ENCODE measurements at regions not wholly inside any gene's neighbourhood (a gene's known extent, or its start where the extent isn't known, plus 50 kb on each side); places are given as distances from the start of the nearest gene placed in this dataset.
A peak's percentile ranks its signal among the peaks of the same experiment; 100 is the strongest.
"Not testable (repeated sequence)": the region's sequence is repeated elsewhere in the genome, so short reads cannot be mapped to it uniquely, and the experiment has no call there.

GRCh38 chr2:37782721-37783371 is 111.4 kb upstream of the CDC42EP3 start:
- DNase-seq: no peak

- no peak for DNase-seq
These were observed 112.1 kb upstream of the CDC42EP3 start for GRCh38 chr2:37783545-37783944.

- no peak for DNase-seq
These were observed 112.8 kb upstream of the CDC42EP3 start for GRCh38 chr2:37784071-37784758.

- no peak for DNase-seq
These were observed 113.3 kb upstream of the CDC42EP3 start for GRCh38 chr2:37784759-37785149.

GRCh38 chr2:37786191-37786698 is 114.8 kb upstream of the CDC42EP3 start:
- DNase-seq: no peak

GRCh38 chr2:37786854-37787253 is 115.4 kb upstream of the CDC42EP3 start:
- peak; percentile 90 for DNase-seq

- no peak for DNase-seq
These were observed 117.3 kb upstream of the CDC42EP3 start for GRCh38 chr2:37788602-37789209.

GRCh38 chr2:37790019-37790418 is 118.6 kb upstream of the CDC42EP3 start:
- no peak for DNase-seq

GRCh38 chr2:37790462-37790861 is 119.0 kb upstream of the CDC42EP3 start:
- DNase-seq: no peak

- DNase-seq: no peak
These were observed 120.9 kb upstream of the CDC42EP3 start for GRCh38 chr2:37792366-37792765.

- DNase-seq: no peak
These were observed 121.6 kb upstream of the CDC42EP3 start for GRCh38 chr2:37793004-37793403.

- no peak for DNase-seq
These were observed 123.3 kb upstream of the CDC42EP3 start for GRCh38 chr2:37794717-37795116.

GRCh38 chr2:37795456-37795855 is 124.0 kb upstream of the CDC42EP3 start:
- no peak for DNase-seq

GRCh38 chr2:37795938-37796337 is 124.5 kb upstream of the CDC42EP3 start:
- no peak for DNase-seq

GRCh38 chr2:37796481-37796880 is 125.0 kb upstream of the CDC42EP3 start:
- no peak for DNase-seq

- no peak for DNase-seq
These were observed 125.6 kb upstream of the CDC42EP3 start for GRCh38 chr2:37797081-37797480.

GRCh38 chr2:37798315-37799005 is 126.6 kb upstream of the RMDN2 start:
- no peak for DNase-seq

- no peak for DNase-seq
These were observed 124.8 kb upstream of the RMDN2 start for GRCh38 chr2:37800176-37800858.

GRCh38 chr2:37802211-37802752 is 122.8 kb upstream of the RMDN2 start:
- no peak for DNase-seq

GRCh38 chr2:37802899-37803379 is 122.1 kb upstream of the RMDN2 start:
- DNase-seq: no peak

GRCh38 chr2:37806004-37806403 is 119.1 kb upstream of the RMDN2 start:
- not testable (repeated sequence) for DNase-seq

- no peak for DNase-seq
These were observed 115.6 kb upstream of the RMDN2 start for GRCh38 chr2:37809525-37809924.
